AG09309 (cell line): ENCODE measurements at regions not wholly inside any gene's neighbourhood (a gene's known extent, or its start where the extent isn't known, plus 50 kb on each side); places are given as distances from the start of the nearest gene placed in this dataset.

ENCODE experiments used
- DNase-seq: peaks from one replicate; pipeline ENCODE4 v3.0.0-alpha.2; 2010; ENCODE audit warnings: low read depth
- H3K4me3 ChIP-seq: 2 replicates; pipeline ENCODE4 v1.5.1; 2011; ENCODE audit warnings: mild to moderate bottlenecking, low read depth, low read length, moderate library complexity; ENCODE audit not compliant: control insufficient read depth
- TF ChIP-seq, protein P1 (sequence below): IDR thresholded peaks from 2 replicates; pipeline ENCODE4 v1.5.1; 2011; ENCODE audit warnings: mild to moderate bottlenecking, low read depth, low read length, inconsistent platforms; ENCODE audit not compliant: insufficient read depth, control insufficient read depth; ENCODE audit errors: missing control alignments

- TF ChIP-seq, protein P1, sequence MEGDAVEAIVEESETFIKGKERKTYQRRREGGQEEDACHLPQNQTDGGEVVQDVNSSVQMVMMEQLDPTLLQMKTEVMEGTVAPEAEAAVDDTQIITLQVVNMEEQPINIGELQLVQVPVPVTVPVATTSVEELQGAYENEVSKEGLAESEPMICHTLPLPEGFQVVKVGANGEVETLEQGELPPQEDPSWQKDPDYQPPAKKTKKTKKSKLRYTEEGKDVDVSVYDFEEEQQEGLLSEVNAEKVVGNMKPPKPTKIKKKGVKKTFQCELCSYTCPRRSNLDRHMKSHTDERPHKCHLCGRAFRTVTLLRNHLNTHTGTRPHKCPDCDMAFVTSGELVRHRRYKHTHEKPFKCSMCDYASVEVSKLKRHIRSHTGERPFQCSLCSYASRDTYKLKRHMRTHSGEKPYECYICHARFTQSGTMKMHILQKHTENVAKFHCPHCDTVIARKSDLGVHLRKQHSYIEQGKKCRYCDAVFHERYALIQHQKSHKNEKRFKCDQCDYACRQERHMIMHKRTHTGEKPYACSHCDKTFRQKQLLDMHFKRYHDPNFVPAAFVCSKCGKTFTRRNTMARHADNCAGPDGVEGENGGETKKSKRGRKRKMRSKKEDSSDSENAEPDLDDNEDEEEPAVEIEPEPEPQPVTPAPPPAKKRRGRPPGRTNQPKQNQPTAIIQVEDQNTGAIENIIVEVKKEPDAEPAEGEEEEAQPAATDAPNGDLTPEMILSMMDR: no peak
- no peak for DNase-seq
- no peak overlapping the region for H3K4me3 ChIP-seq
Observed at GRCh38 chr4:149173241-149174013, 642.2 kb downstream of the IQCM start.

DNA sequence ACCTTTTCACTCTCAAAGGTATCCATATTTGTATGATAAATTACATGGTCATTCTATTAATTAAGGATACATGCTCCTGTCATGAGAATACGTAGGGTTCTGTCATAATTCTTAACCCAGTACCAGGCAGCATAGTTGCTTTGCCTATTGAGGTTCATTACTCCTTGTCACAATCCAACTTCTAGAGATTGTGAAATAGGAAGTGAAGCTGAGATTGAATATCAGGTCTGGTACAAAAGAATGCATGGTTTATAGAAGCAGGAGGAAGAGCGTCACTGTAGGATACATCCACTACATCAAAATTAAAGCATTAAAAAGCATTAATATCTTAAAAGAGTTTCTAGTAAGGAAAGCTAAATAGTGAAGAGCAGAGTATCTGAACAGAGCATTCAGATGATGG is 647.0 kb downstream of the IQCM start:
- TF ChIP-seq, protein P1: no peak
- no peak for DNase-seq
- H3K4me3 ChIP-seq: no peak overlapping the region

GRCh38 chr4:149166876-149167275 is 648.8 kb downstream of the IQCM start:
- no peak overlapping the region for H3K4me3 ChIP-seq
- TF ChIP-seq, protein P1: no peak
- DNase-seq: no peak

DNA sequence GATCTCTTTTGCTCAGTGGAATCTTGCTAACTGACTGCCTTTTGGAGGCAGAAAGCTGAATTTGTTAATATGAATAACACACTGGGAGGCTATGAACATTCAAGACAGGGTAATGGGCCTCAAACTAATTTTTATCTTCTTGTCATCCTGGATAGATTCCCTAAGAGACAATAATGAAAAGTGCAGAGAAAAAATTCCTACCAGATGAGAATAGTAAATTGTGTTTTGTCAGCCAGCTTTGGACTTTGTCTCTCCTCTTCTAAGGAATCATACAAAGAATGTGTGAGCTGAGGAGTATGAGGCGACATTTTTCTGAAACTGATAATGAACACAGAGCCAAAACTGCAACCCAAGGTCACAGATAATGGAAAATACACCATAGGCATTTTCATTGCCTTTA is 649.3 kb downstream of the IQCM start:
- no peak overlapping the region for H3K4me3 ChIP-seq
- TF ChIP-seq, protein P1: no peak
- no peak for DNase-seq

DNA sequence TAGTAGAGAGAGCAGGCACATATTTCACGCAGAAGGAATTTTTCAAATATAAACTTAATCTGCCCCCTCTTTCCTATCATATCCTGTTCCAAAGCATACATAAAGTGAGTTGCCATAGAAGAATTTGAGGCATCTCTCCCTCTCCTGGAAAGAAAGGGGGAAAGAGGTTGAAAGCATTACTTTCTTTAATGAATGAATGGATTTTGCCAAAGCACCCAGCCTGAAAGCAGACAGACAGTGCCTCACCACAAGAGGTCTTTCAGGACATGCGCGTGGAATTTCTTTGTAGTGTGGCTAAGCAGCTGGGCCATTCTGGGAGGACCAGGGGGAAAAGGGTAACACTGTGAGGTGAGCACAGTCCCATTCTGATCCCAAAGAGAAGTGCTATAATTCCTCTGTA is 651.4 kb downstream of the IQCM start:
- TF ChIP-seq, protein P1: peak; percentile 20

GRCh38 chr4:149161247-149161646 is 654.4 kb downstream of the IQCM start:
- TF ChIP-seq, protein P1: no peak
- peak; percentile 28 for DNase-seq
- H3K4me3 ChIP-seq: no peak overlapping the region

More for the DNA sequence above, 651.4 kb downstream of the IQCM start:
- no peak overlapping the region for H3K4me3 ChIP-seq
- peak; percentile 65 for DNase-seq

DNA sequence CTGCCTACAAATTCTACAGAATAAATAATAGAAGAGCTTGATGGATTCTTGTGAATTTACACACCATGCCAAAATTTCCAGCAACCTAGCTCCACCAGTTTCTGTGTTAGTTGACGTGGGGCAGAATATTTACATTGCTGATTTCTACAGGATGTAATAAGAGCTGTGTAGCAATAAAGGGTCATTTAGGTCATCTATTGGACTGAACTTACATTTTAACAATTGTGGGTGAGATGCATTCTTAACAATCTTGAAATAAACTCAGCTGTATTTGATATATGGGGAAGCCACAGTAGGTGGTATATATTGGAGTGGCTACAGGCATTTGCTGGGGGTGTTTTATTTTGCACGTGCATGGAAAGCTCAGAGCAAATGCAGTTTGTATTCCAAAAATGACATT is 655.3 kb downstream of the IQCM start:
- DNase-seq: no peak
- H3K4me3 ChIP-seq: no peak overlapping the region
- TF ChIP-seq, protein P1: no peak
